Astrocyte of the spinal cord (primary cell): ENCODE measurements at regions not wholly inside any gene's neighbourhood (a gene's known extent, or its start where the extent isn't known, plus 50 kb on each side); places are given as distances from the start of the nearest gene placed in this dataset.

Experiments used
- DNase-seq: peaks from one replicate; pipeline ENCODE4 v3.0.0; 2011; ENCODE audit warnings: low read depth, low spot score
- H3K4me3 ChIP-seq: 2 replicates; pipeline ENCODE4 v1.5.1; 2011; ENCODE audit warnings: low read depth, mild to moderate bottlenecking, low read length, moderate library complexity
- in situ Hi-C: cut with HindIII; loops from 2 replicates; pipeline ENCODE4 v1.10.0; 2017; ENCODE audit warnings: low sequenced_read_pairs
- TF ChIP-seq, protein P1 (sequence below): IDR thresholded peaks from 2 replicates; pipeline ENCODE4 v1.5.1; 2012; ENCODE audit warnings: low read depth, mild to moderate bottlenecking, low read length, inconsistent platforms

DNA sequence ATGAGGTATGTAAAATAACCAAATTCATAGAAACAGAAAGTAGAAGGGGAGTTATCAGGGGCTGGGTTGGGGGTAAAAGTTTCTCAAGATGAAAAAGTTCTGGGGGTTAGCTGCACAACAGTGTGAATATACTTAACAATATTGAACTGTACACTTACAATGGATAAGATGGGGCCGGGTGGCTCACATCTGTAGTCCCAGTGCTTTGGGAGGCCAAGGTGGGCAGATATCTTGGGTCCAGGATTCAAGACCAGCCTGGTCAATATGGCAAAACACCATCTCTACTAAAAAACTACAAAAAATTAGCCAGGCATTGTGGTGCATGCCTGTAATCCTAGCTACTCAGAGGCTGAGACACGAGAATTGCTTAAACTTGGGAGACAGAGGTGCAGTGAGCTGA lies 274.3 kb downstream of the TJP1 start:
- in situ Hi-C loops, result no loop called here
- no peak overlapping the region for H3K4me3 ChIP-seq
- TF ChIP-seq, protein P1, sequence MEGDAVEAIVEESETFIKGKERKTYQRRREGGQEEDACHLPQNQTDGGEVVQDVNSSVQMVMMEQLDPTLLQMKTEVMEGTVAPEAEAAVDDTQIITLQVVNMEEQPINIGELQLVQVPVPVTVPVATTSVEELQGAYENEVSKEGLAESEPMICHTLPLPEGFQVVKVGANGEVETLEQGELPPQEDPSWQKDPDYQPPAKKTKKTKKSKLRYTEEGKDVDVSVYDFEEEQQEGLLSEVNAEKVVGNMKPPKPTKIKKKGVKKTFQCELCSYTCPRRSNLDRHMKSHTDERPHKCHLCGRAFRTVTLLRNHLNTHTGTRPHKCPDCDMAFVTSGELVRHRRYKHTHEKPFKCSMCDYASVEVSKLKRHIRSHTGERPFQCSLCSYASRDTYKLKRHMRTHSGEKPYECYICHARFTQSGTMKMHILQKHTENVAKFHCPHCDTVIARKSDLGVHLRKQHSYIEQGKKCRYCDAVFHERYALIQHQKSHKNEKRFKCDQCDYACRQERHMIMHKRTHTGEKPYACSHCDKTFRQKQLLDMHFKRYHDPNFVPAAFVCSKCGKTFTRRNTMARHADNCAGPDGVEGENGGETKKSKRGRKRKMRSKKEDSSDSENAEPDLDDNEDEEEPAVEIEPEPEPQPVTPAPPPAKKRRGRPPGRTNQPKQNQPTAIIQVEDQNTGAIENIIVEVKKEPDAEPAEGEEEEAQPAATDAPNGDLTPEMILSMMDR, result no peak
- no peak for DNase-seq

DNA sequence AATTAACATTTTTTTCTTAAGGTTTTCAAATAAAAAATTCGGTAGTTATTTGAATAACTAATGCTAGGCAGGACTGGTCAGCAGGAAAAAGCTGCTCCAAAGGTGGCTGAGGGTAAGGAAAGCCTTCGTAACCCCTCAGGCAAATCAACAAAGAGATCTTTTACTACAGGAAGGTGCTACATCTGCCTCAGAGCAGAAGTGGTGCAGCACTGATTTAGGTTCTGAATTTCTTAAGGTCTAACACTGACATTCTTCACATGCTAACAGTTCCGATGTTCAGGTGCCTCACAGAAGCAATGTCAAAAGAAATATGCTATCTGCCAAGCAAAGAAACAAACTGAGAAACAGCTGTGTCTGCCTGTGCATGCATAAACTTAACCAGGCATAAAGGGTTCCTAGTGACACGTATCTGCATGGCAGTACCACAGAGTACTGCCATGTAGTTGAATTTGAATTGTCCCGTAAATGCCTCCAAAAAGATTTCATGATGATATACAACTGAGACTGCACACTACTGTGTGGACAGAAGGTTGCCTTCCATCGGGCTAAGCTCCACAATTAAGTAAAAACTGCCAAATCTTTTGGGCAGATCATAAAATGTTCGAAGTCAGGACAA lies 275.0 kb upstream of the NSMCE3 start:
- H3K4me3 ChIP-seq, result no peak overlapping the region
- no peak for DNase-seq
- in situ Hi-C loops, result no loop called here
- TF ChIP-seq, protein P1, result no peak

DNA sequence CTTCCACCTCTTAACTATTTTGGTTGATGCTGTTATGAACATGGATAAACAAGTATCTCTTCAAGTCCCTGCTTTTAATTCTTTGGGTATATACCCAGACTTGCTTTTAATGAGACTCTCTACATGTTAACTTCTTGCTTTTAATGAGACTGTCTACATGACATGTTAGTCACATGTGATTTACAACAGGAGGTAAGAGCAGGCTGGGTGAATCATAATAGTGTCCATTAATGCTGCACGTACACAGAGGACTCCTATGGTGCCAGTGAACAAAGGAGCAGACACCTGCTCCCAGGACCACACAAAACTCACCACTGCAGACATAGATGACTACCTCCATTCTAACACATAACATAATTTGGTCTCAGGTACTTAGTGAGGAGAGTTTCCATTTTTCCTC lies 273.4 kb upstream of the NSMCE3 start:
- no peak for DNase-seq
- TF ChIP-seq, protein P1, result no peak
- in situ Hi-C loops, result no loop called here
- no peak overlapping the region for H3K4me3 ChIP-seq

DNA sequence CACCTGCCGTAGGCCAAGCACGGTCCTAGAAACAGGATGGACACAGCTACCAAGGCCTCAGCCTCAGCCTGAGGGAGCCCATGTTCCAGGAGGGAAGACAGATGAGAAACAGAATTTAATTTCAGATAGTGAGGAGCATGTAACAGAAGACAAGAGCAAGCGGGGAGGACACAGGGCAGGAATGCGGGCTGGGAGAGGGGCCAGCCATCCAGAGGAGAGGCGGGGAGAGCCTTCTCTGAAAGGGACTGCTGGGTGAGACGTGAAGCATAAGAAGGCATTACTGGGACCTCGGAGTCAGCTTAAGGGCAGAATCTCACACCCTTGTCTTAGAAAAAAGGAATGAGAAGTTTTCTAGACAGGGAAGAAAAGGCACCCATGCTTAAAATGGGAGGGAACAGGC lies 271.7 kb upstream of the NSMCE3 start:
- in situ Hi-C loops, result no loop called here
- H3K4me3 ChIP-seq, result no peak overlapping the region
- TF ChIP-seq, protein P1, result no peak
- DNase-seq, result no peak

DNA sequence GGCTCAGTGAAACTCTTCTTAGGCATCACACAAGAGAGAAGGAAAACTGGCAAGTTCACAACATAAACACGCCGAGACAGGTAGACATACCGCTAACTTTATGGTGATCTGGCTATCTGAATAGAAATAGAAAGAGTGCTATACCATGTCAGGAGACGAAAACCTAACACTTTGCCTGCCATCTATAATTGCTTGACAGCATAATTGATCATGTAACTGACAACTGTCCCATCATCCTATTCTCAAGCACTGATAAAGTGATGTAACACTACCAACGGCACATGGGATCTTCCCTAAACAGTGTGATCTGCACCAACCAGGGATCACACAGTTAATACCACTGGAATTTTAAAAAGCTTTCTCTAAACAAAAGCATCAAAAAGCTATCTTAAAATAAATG lies 270.9 kb upstream of the NSMCE3 start:
- in situ Hi-C loops, result no loop called here
- no peak overlapping the region for H3K4me3 ChIP-seq
- TF ChIP-seq, protein P1, result no peak
- no peak for DNase-seq

DNA sequence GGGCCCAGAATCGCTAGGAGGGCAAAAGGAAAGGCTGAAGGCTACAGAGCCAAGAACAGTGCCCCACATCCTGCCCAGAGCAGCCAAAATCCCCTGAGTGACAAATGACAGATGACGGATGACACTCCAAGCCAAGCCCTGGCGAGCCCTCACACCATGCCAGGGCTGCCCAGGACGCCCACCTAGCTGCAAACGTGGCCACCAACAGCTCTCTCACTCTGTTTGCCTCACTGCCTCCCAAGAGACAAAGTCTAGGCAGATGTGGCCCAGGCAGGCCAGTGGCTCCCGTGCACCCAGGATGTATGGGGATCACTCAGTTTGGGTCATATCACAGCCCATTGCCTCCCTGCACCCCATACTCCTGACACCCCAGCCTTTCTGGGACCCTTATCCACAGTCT lies 270.1 kb upstream of the NSMCE3 start:
- DNase-seq, result no peak
- TF ChIP-seq, protein P1, result no peak
- in situ Hi-C loops, result no loop called here
- no peak overlapping the region for H3K4me3 ChIP-seq

DNA sequence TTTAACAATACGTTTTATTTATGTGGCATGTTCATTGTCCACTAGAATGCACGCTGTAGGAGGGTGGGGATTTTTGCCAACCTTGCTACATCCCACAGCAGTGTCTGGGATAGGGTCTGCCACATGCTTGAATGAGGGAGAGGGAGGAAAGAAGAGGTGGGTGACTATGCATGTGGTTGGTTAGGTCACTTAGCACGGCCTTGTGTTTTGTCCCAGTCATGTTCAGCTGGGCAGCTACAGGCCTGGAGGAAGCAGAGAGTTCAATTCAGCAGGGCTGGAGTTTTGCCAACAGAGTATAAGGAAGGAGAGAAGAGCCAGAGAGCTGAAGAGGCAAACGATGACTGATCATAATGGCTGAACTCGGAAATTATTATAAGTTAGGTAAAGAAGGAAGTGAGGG lies 268.4 kb upstream of the NSMCE3 start:
- TF ChIP-seq, protein P1, result no peak
- in situ Hi-C loops, result no loop called here
- DNase-seq, result no peak

More for the DNA sequence above, 268.4 kb upstream of the NSMCE3 start:
- no peak overlapping the region for H3K4me3 ChIP-seq
